ENCODE measurements at regions not wholly inside any gene's neighbourhood (a gene's known extent, or its start where the extent isn't known, plus 50 kb on each side); places are given as distances from the start of the nearest gene placed in this dataset.

- FAIRE-seq (no peak), DNase-seq (ENCODE audit: low read depth, low spot score) (no peak)
- TF ChIP-seq GATA2 (IDR thresholded peaks at IDR 0.05; ENCODE audit: insufficient read depth, insufficient read length, low read depth, low read length) (no peak), JUN (IDR thresholded peaks at IDR 0.05; ENCODE audit: borderline replicate concordance, insufficient read depth, insufficient read length, low read depth) (no peak), POLR2A (IDR thresholded peaks at IDR 0.05; ENCODE audit: low read depth, low read length) (no peak), CTCF (IDR thresholded peaks at IDR 0.05; ENCODE audit: extremely low read depth in 1 of 2, insufficient read depth in 1 of 2, low read depth in 1 of 2, low read length in 2 of 2) (no peak), EZH2 (IDR thresholded peaks at IDR 0.05; ENCODE audit: borderline replicate concordance, low read depth, low read length, severe bottlenecking) (no peak), MAX (IDR thresholded peaks at IDR 0.05; ENCODE audit: insufficient read depth, insufficient read length) (no peak), MYC (IDR thresholded peaks at IDR 0.05; ENCODE audit: low read depth, low read length) (no peak), POLR2AphosphoS5 (IDR thresholded peaks at IDR 0.05; ENCODE audit: insufficient read depth, low read depth, low read length) (no peak), FOS (IDR thresholded peaks at IDR 0.05; ENCODE audit: borderline replicate concordance, insufficient read depth, low read length) (no peak)
- dilution Hi-C loops (cut with MboI; ENCODE audit: extremely low pct_ligation_motif_present, low sequenced_read_pairs): no loop called here
- CTCF ChIA-PET: no interaction called here
- Histone ChIP-seq H3K9ac (replicated peaks; ENCODE audit: extremely low read depth, insufficient read depth, low read length) (no peak overlapping the region), H3K9me3 (replicated peaks; ENCODE audit: control insufficient read depth, insufficient read depth, low read length) (no peaks in the 10 kb centered on the region), H3K36me3 (ENCODE audit: control insufficient read depth in 2 of 2, extremely low read depth in 1 of 2, insufficient read depth in 2 of 2, low read length in 2 of 2) (no peaks in the 10 kb centered on the region), H3K4me2 (ENCODE audit: insufficient read depth, low read length) (no peak overlapping the region), H4K20me1 (replicated peaks; ENCODE audit: control insufficient read depth, extremely low read depth, insufficient read depth, low read length) (no peaks in the 10 kb centered on the region), H2AFZ (ENCODE audit: low read depth, low read length) (no peak overlapping the region), H3K4me1 (ENCODE audit: control insufficient read depth, extremely low read depth, insufficient read depth, low read length) (no peaks in the 10 kb centered on the region), H3K4me3 (replicated peaks in 1 of 3; ENCODE audit: insufficient read depth in 1 of 3, low read depth in 1 of 3, low read length in 3 of 3) (no peak overlapping the region), H3K27me3 (ENCODE audit: control insufficient read depth in 2 of 2, insufficient read depth in 2 of 2, low read length in 2 of 2) (no peaks in the 10 kb centered on the region), H3K9me1 (replicated peaks; ENCODE audit: control insufficient read depth, extremely low read depth, insufficient read depth, low read length) (no peaks in the 10 kb centered on the region), H3K79me2 (ENCODE audit: control insufficient read depth, insufficient read depth, low read length) (no peaks in the 10 kb centered on the region), H3K27ac (ENCODE audit: insufficient read depth, low read depth, low read length) (no peak overlapping the region)
- POLR2A ChIA-PET: no interaction called here
- no TSS peak for BruUV-seq (replicated peaks)
- intact Hi-C loops (cut with micrococcal nuclease): loop anchor here (10.0 kb wide), 1 partner anchor 65 kb away; no protein-coding TSS in a partner anchor
Measured at GRCh38 chr9:78669591-78669990, 372.7 kb downstream of the PSAT1 start.
